MCF 10A (cell line): ENCODE measurements at regions not wholly inside any gene's neighbourhood (a gene's known extent, or its start where the extent isn't known, plus 50 kb on each side); places are given as distances from the start of the nearest gene placed in this dataset.

Experiments
- BruUV-seq: library from RNA; stranded (reverse); fragments of 400-500 nt; replicated peaks from 2 replicates; lab custom pipeline; 2021; lab: Mats Ljungman, UMichigan
- CTCF ChIA-PET: fragments of 300-600 bp; sonication (Branson Sonifier 250); formaldehyde crosslinking; extraction: SDS; loops from one replicate; lab custom pipeline; 2021; ENCODE audit warnings: antibody characterized with exemption, inconsistent platforms; lab: Yijun Ruan, JAX
- POLR2A ChIA-PET: fragments of 300-600, 350-650 bp; sonication (Branson Sonifier 250); formaldehyde crosslinking; extraction: SDS; loops from one replicate; lab custom pipeline; 2020; ENCODE audit warnings: antibody characterized with exemption, inconsistent platforms; lab: Yijun Ruan, JAX
- DNase-seq: peaks from one replicate; pipeline ENCODE4 v3.0.0-alpha.2; 2018; ENCODE audit not compliant: unreplicated experiment
- H3K27ac Mint-ChIP-seq: one replicate; pipeline ENCODE4 v1.8.0; 2022; ENCODE audit warnings: mild to moderate bottlenecking, low read depth, mixed read lengths; ENCODE audit not compliant: unreplicated experiment
- H3K27me3 Mint-ChIP-seq: one replicate; pipeline ENCODE4 v1.8.0; 2022; ENCODE audit warnings: mixed read lengths; ENCODE audit not compliant: insufficient read depth, unreplicated experiment
- H3K36me3 Mint-ChIP-seq: one replicate; pipeline ENCODE4 v1.8.0; 2022; ENCODE audit warnings: mild to moderate bottlenecking, moderate library complexity, mixed read lengths; ENCODE audit not compliant: insufficient read depth, unreplicated experiment
- H3K4me1 Mint-ChIP-seq: one replicate; pipeline ENCODE4 v1.8.0; 2022; ENCODE audit warnings: mixed read lengths; ENCODE audit not compliant: insufficient read depth, unreplicated experiment
- H3K4me3 Mint-ChIP-seq: one replicate; pipeline ENCODE4 v1.8.0; 2022; ENCODE audit warnings: mild to moderate bottlenecking, moderate library complexity, mixed read lengths; ENCODE audit not compliant: unreplicated experiment
- H3K9me3 Mint-ChIP-seq: one replicate; pipeline ENCODE4 v1.8.0; 2022; ENCODE audit warnings: mixed read lengths; ENCODE audit not compliant: unreplicated experiment
- intact Hi-C: fragments of 100-400 bp; cut with micrococcal nuclease; formaldehyde crosslinking; loops from 2 replicates; pipeline ENCODE4 v1.14.1; 2022
- TF ChIP-seq, protein P1 (sequence below): fragments of 200-600 bp; IDR thresholded peaks from one replicate; pipeline ENCODE4 v1.8.0; 2022; ENCODE audit warnings: antibody characterized with exemption, mild to moderate bottlenecking; ENCODE audit not compliant: unreplicated experiment

GRCh38 chr3:44078863-44079262 is 162.8 kb upstream of the TOPAZ1 start:
- no peaks in the 10 kb centered on the region for H3K27me3 Mint-ChIP-seq
- ChIA-PET CTCF (interaction anchor here (0.6 to 0.8 kb wide), 2 partner anchors 82 to 121 kb away, joined by 3 read pairs; no protein-coding TSS in a partner anchor), POLR2A (no interaction called here)
- DNase-seq: no peak
- no peak overlapping the region for H3K27ac Mint-ChIP-seq
- no peaks in the 10 kb centered on the region for H3K4me1 Mint-ChIP-seq
- H3K9me3 Mint-ChIP-seq: no peaks in the 10 kb centered on the region
- BruUV-seq: no TSS peak
- no peak overlapping the region for H3K4me3 Mint-ChIP-seq
- intact Hi-C loops: loop anchor here (5.0 kb wide), 1 partner anchor 222 kb away; no protein-coding TSS in a partner anchor
- TF ChIP-seq, protein P1, sequence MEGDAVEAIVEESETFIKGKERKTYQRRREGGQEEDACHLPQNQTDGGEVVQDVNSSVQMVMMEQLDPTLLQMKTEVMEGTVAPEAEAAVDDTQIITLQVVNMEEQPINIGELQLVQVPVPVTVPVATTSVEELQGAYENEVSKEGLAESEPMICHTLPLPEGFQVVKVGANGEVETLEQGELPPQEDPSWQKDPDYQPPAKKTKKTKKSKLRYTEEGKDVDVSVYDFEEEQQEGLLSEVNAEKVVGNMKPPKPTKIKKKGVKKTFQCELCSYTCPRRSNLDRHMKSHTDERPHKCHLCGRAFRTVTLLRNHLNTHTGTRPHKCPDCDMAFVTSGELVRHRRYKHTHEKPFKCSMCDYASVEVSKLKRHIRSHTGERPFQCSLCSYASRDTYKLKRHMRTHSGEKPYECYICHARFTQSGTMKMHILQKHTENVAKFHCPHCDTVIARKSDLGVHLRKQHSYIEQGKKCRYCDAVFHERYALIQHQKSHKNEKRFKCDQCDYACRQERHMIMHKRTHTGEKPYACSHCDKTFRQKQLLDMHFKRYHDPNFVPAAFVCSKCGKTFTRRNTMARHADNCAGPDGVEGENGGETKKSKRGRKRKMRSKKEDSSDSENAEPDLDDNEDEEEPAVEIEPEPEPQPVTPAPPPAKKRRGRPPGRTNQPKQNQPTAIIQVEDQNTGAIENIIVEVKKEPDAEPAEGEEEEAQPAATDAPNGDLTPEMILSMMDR: no peak
- H3K36me3 Mint-ChIP-seq: no peaks in the 10 kb centered on the region

- ChIA-PET POLR2A (no interaction called here), CTCF (interaction anchor here (0.7 kb wide), 1 partner anchor 155 kb away, joined by 3 read pairs; no protein-coding TSS in a partner anchor)
- Mint-ChIP-seq H3K4me3 (no peak overlapping the region), H3K27ac (no peak overlapping the region), H3K27me3 (no peaks in the 10 kb centered on the region), H3K36me3 (no peaks in the 10 kb centered on the region), H3K9me3 (no peaks in the 10 kb centered on the region), H3K4me1 (no peaks in the 10 kb centered on the region)
- no peak for DNase-seq
- intact Hi-C loops: loop anchor here (5.0 kb wide), 1 partner anchor 223 kb away; no protein-coding TSS in a partner anchor
- TF ChIP-seq, protein P1: no peak
- no TSS peak for BruUV-seq
Observed at GRCh38 chr3:44079916-44080315, 161.8 kb upstream of the TOPAZ1 start.

GRCh38 chr3:44080474-44081072 is 161.1 kb upstream of the TOPAZ1 start:
- no peaks in the 10 kb centered on the region for H3K36me3 Mint-ChIP-seq
- BruUV-seq: no TSS peak
- no peaks in the 10 kb centered on the region for H3K9me3 Mint-ChIP-seq
- DNase-seq: no peak
- ChIA-PET POLR2A (no interaction called here), CTCF (no interaction called here)
- H3K4me1 Mint-ChIP-seq: no peaks in the 10 kb centered on the region
- intact Hi-C loops: no loop called here
- H3K27ac Mint-ChIP-seq: no peak overlapping the region
- TF ChIP-seq, protein P1: no peak
- no peaks in the 10 kb centered on the region for H3K27me3 Mint-ChIP-seq
- H3K4me3 Mint-ChIP-seq: no peak overlapping the region

DNA sequence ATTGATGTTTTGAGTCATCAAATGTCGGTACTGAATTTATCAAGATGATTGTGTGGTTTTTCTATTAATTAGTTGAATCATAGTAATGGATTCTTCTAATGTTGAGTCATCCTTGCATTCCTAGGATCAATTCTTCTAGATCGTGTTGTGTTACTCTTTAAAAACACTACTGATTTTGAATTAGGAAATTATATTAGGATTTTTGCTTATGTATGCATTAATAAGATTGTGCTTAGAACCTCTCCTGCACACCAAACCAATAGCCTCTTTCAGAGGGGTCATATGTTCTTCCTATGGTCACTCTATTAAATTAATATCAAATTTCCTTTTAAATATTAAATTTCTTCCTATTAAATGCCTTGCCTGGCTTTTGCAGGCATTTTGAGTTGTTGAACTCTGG is 151.7 kb upstream of the TOPAZ1 start:
- DNase-seq: no peak
- Mint-ChIP-seq H3K27ac (no peak overlapping the region), H3K36me3 (no peaks in the 10 kb centered on the region), H3K4me3 (no peak overlapping the region), H3K9me3 (no peaks in the 10 kb centered on the region), H3K27me3 (no peaks in the 10 kb centered on the region), H3K4me1 (peaks cover 9% of the 10 kb centered on the region)
- no TSS peak for BruUV-seq
- ChIA-PET CTCF (no interaction called here), POLR2A (no interaction called here)
- intact Hi-C loops: no loop called here
- TF ChIP-seq, protein P1: no peak
